Small intestine (tissue), 7 donors: ENCODE measurements at regions not wholly inside any gene's neighbourhood (a gene's known extent, or its start where the extent isn't known, plus 50 kb on each side); places are given as distances from the start of the nearest gene placed in this dataset.
A peak's percentile ranks its signal among the peaks of the same experiment; 100 is the strongest.
"Not testable (repeated sequence)": the region's sequence is repeated elsewhere in the genome, so short reads cannot be mapped to it uniquely, and the experiment has no call there.

Source experiments
- DNase-seq, 2 donors: peaks; one replicate each; pipeline versions ENCODE4 v3.0.0 to v3.0.0-alpha.2; 2013
- FAIRE-seq: peaks from 2 replicates; lab custom pipeline; 2012; peaks lifted over from hg19 to GRCh38; lab: Jason Lieb, UNC
- H3K27ac ChIP-seq, 3 donors: one replicate each; pipeline ENCODE4 v1.5.1; 2013; ENCODE audit warnings: low read length in 2 of 3, mild to moderate bottlenecking in 2 of 3, control low read depth in 1 of 3, inconsistent platforms in 1 of 3, low read depth in 1 of 3, moderate library complexity in 1 of 3
- H3K27me3 ChIP-seq, 3 donors: one replicate each; pipeline ENCODE4 v1.6.1; 2013; ENCODE audit warnings: low read length in 3 of 3, inconsistent platforms in 1 of 3; ENCODE audit not compliant: control insufficient read depth in 3 of 3, insufficient read depth in 3 of 3
- H3K36me3 ChIP-seq, 3 donors: one replicate each; pipeline ENCODE4 v1.6.1; 2013; ENCODE audit warnings: low read length in 3 of 3, inconsistent platforms in 1 of 3, low read depth in 1 of 3, mild to moderate bottlenecking in 1 of 3, moderate library complexity in 1 of 3; ENCODE audit not compliant: control insufficient read depth in 3 of 3, insufficient read depth in 2 of 3
- H3K4me1 ChIP-seq, 3 donors: one replicate each; pipeline ENCODE4 v1.6.1; 2013; ENCODE audit warnings: low read length in 2 of 3, inconsistent platforms in 1 of 3, low read depth in 1 of 3, mild to moderate bottlenecking in 1 of 3, moderate library complexity in 1 of 3; ENCODE audit not compliant: control insufficient read depth in 3 of 3, insufficient read depth in 2 of 3
- H3K4me3 ChIP-seq, 3 donors: one replicate each; pipeline ENCODE4 v1.5.1; 2013; ENCODE audit warnings: low read length in 3 of 3, control low read depth in 1 of 3, inconsistent platforms in 1 of 3, low read depth in 1 of 3, mild to moderate bottlenecking in 1 of 3, moderate library complexity in 1 of 3
- H3K9me3 ChIP-seq, 2 donors: one replicate each; pipeline ENCODE4 v1.6.1; 2013; ENCODE audit warnings: low read depth in 1 of 2, low read length in 1 of 2; ENCODE audit not compliant: control insufficient read depth in 2 of 2, insufficient read depth in 1 of 2
- WGBS, 3 donors: extraction: QIAGEN DNeasy Blood & Tissue Kit; methylation state at CpG; one replicate each; pipeline ENCODE4 v1.1.7; 2013; 5-methylcytosine and 5-hydroxymethylcytosine counted together
- donor health status: healthy with polysubstance abuse.
- donor health status: control.
- donor health status: control.
- donor health status: Bipolar disorder and iron deficiency.
- donor health status: healthy.

GRCh38 chr9:759983-760736 lies 81.3 kb upstream of the DMRT1 start:
- no peak for DNase-seq
- H3K4me3 ChIP-seq = no peak overlapping the region
- H3K27ac ChIP-seq = no peak overlapping the region
- H3K27me3 ChIP-seq = no peaks in the 10 kb centered on the region
- no peaks in the 10 kb centered on the region for H3K4me1 ChIP-seq
- H3K9me3 ChIP-seq = no peaks in the 10 kb centered on the region
- WGBS, 3 donors = 83 to 88% (median 84%) methylated on average over 10 of the region's 10 CpGs
- no peak for FAIRE-seq
- no peaks in the 10 kb centered on the region for H3K36me3 ChIP-seq

GRCh38 chr9:761176-761792 lies 80.2 kb upstream of the DMRT1 start:
- Histone ChIP-seq H3K27ac (no peak overlapping the region), H3K4me1 (no peaks in the 10 kb centered on the region), H3K36me3 (no peaks in the 10 kb centered on the region), H3K27me3 (no peaks in the 10 kb centered on the region), H3K9me3 (no peaks in the 10 kb centered on the region), H3K4me3 (no peak overlapping the region)
- 73 to 79% (median 78%) methylated on average over 7 of the region's 7 CpGs for WGBS, 3 donors
- DNase-seq (no peak), FAIRE-seq (no peak)

- FAIRE-seq (no peak), DNase-seq (no peak)
- Histone ChIP-seq H3K27ac (no peak overlapping the region), H3K36me3 (no peaks in the 10 kb centered on the region), H3K27me3 (no peaks in the 10 kb centered on the region), H3K9me3 (peaks cover 0 to 2% of the 10 kb centered on the region in 2 donors), H3K4me3 (no peak overlapping the region), H3K4me1 (no peaks in the 10 kb centered on the region)
- 83 to 91% (median 86%) methylated on average over 13 of the region's 13 CpGs for WGBS, 3 donors
Observed at GRCh38 chr9:761793-762560, 79.5 kb upstream of the DMRT1 start.

- 68 to 79% (median 73%) methylated on average over 6 of the region's 6 CpGs for WGBS, 3 donors
- Histone ChIP-seq H3K36me3 (no peaks in the 10 kb centered on the region), H3K9me3 (peaks cover 0 to 6% of the 10 kb centered on the region in 2 donors), H3K4me1 (no peaks in the 10 kb centered on the region), H3K27me3 (no peaks in the 10 kb centered on the region), H3K27ac (no peak overlapping the region), H3K4me3 (no peak overlapping the region)
- FAIRE-seq (no peak), DNase-seq (no peak)
Observed at GRCh38 chr9:763692-764091, 77.8 kb upstream of the DMRT1 start.

- 21 to 45% (median 27%) methylated on average over 12 of the region's 12 CpGs for WGBS, 3 donors
- H3K27me3 ChIP-seq = no peaks in the 10 kb centered on the region
- no peaks in the 10 kb centered on the region for H3K36me3 ChIP-seq
- no peak overlapping the region for H3K4me3 ChIP-seq
- no peak overlapping the region for H3K27ac ChIP-seq
- DNase-seq = peak; percentile 70 to 79
- H3K9me3 ChIP-seq = peaks cover 0 to 6% of the 10 kb centered on the region in 2 donors
- FAIRE-seq = no peak
- no peaks in the 10 kb centered on the region for H3K4me1 ChIP-seq
Observed at GRCh38 chr9:764105-764524, 77.4 kb upstream of the DMRT1 start.

GRCh38 chr9:764986-765385 lies 76.5 kb upstream of the DMRT1 start:
- DNase-seq (no peak), FAIRE-seq (no peak)
- Histone ChIP-seq H3K4me1 (no peaks in the 10 kb centered on the region), H3K27ac (no peak overlapping the region), H3K36me3 (no peaks in the 10 kb centered on the region), H3K27me3 (no peaks in the 10 kb centered on the region), H3K9me3 (peaks cover 0 to 6% of the 10 kb centered on the region in 2 donors), H3K4me3 (no peak overlapping the region)
- 96 to 98% (median 96%) methylated on average over 2 of the region's 2 CpGs for WGBS, 3 donors

- H3K36me3 ChIP-seq, DNase-seq, H3K4me3 ChIP-seq, H3K27ac ChIP-seq, FAIRE-seq, H3K27me3 ChIP-seq, H3K9me3 ChIP-seq, H3K4me1 ChIP-seq: not testable (repeated sequence)
- WGBS, 3 donors = 90 to 95% (median 92%) methylated on average over 9 of the region's 9 CpGs
Observed at GRCh38 chr9:767061-767561, 74.4 kb upstream of the DMRT1 start.

GRCh38 chr9:776086-776485 lies 65.4 kb upstream of the DMRT1 start:
- DNase-seq (no peak), FAIRE-seq (no peak)
- Histone ChIP-seq H3K27me3 (peaks cover 0 to 2% (median 0%) of the 10 kb centered on the region in 3 donors), H3K4me3 (no peak overlapping the region), H3K4me1 (no peaks in the 10 kb centered on the region), H3K36me3 (no peaks in the 10 kb centered on the region), H3K9me3 (peaks cover 0 to 3% of the 10 kb centered on the region in 2 donors), H3K27ac (no peak overlapping the region)
- WGBS, 3 donors = 43 to 62% (median 50%) methylated on average over 2 of the region's 2 CpGs
